H9 (cell line): ENCODE measurements at regions not wholly inside any gene's neighbourhood (a gene's known extent, or its start where the extent isn't known, plus 50 kb on each side); places are given as distances from the start of the nearest gene placed in this dataset.

ENCODE experiments used
- DNase-seq: peaks from one replicate; pipeline ENCODE4 v3.0.0-alpha.2; 2017
- H2AFZ ChIP-seq: one replicate; pipeline ENCODE4 v1.6.1; 2013; ENCODE audit warnings: mild to moderate bottlenecking, low read length, control low read depth, moderate library complexity
- H2AK5ac ChIP-seq: 2 replicates; pipeline ENCODE4 v1.6.1; 2013; ENCODE audit warnings: low read length, control low read depth, mixed read lengths; ENCODE audit not compliant: insufficient read length
- H2BK120ac ChIP-seq: one replicate; pipeline ENCODE4 v1.6.1; 2013; ENCODE audit warnings: low read depth, mild to moderate bottlenecking, low read length, control low read depth, inconsistent platforms; ENCODE audit not compliant: poor library complexity, severe bottlenecking
- H2BK12ac ChIP-seq: 2 replicates; pipeline ENCODE4 v1.6.1; 2013; ENCODE audit warnings: low read length, control low read depth, mixed read lengths, low read depth; ENCODE audit not compliant: insufficient read length
- H2BK15ac ChIP-seq: 2 replicates; pipeline ENCODE4 v1.6.1; 2013; ENCODE audit warnings: low read depth, low read length, control low read depth
- H2BK20ac ChIP-seq: one replicate; pipeline ENCODE4 v1.6.1; 2013; ENCODE audit warnings: low read depth, mild to moderate bottlenecking, low read length, control low read depth, inconsistent platforms; ENCODE audit not compliant: poor library complexity, severe bottlenecking
- H2BK5ac ChIP-seq: 2 replicates; pipeline ENCODE4 v1.6.1; 2013; ENCODE audit warnings: low read length, control low read depth, mixed read lengths; ENCODE audit not compliant: insufficient read length
- H3K14ac ChIP-seq: 2 replicates; pipeline ENCODE4 v1.6.1; 2013; ENCODE audit warnings: low read length, control low read depth; ENCODE audit not compliant: insufficient read depth
- H3K18ac ChIP-seq: 2 replicates; pipeline ENCODE4 v1.6.1; 2013; ENCODE audit warnings: low read depth, mild to moderate bottlenecking, mixed read lengths, low read length, control low read depth; ENCODE audit not compliant: insufficient read length
- H3K23ac ChIP-seq: 2 replicates; pipeline ENCODE4 v1.6.1; 2013; ENCODE audit warnings: low read length, control low read depth, mixed read lengths, low read depth; ENCODE audit not compliant: insufficient read length
- H3K23me2 ChIP-seq: 2 replicates; pipeline ENCODE4 v1.6.1; 2013; ENCODE audit warnings: low read depth, mild to moderate bottlenecking, mixed read lengths, low read length, control low read depth; ENCODE audit not compliant: insufficient read length, poor library complexity, severe bottlenecking
- H3K27ac ChIP-seq: 2 replicates; pipeline ENCODE4 v1.5.1; 2013; ENCODE audit warnings: low read length, control low read depth, mixed read lengths, low read depth; ENCODE audit not compliant: insufficient read length
- H3K27me3 ChIP-seq: 2 replicates; pipeline ENCODE4 v1.6.1; 2013; ENCODE audit warnings: low read length, control low read depth, inconsistent platforms; ENCODE audit not compliant: insufficient read depth
- H3K4ac ChIP-seq: 2 replicates; pipeline ENCODE4 v1.6.1; 2013; ENCODE audit warnings: low read depth, mild to moderate bottlenecking, control low read depth, inconsistent platforms, low read length, moderate library complexity
- H3K4me1 ChIP-seq: 2 replicates; pipeline ENCODE4 v1.6.1; 2013; ENCODE audit warnings: low read length, control low read depth, inconsistent platforms; ENCODE audit not compliant: insufficient read depth
- H3K4me2 ChIP-seq: 2 replicates; pipeline ENCODE4 v1.6.1; 2013; ENCODE audit warnings: low read length, control low read depth, mixed read lengths; ENCODE audit not compliant: insufficient read length, insufficient read depth
- H3K56ac ChIP-seq: 2 replicates; pipeline ENCODE4 v1.6.1; 2013; ENCODE audit warnings: low read depth, mild to moderate bottlenecking, mixed read lengths, low read length, control low read depth; ENCODE audit not compliant: insufficient read length
- H3K79me1 ChIP-seq: 2 replicates; pipeline ENCODE4 v1.6.1; 2013; ENCODE audit warnings: low read depth, mild to moderate bottlenecking, moderate library complexity, low read length, control low read depth, inconsistent platforms; ENCODE audit not compliant: insufficient read depth, poor library complexity, severe bottlenecking
- H3K79me2 ChIP-seq: 2 replicates; pipeline ENCODE4 v1.6.1; 2013; ENCODE audit warnings: low read length, control low read depth, inconsistent platforms; ENCODE audit not compliant: insufficient read depth
- H3K9ac ChIP-seq: 2 replicates; pipeline ENCODE4 v1.6.1; 2013; ENCODE audit warnings: low read length, control low read depth, mixed read lengths; ENCODE audit not compliant: insufficient read length; ENCODE audit errors: extremely low read depth
- H3K9me3 ChIP-seq: one replicate; pipeline ENCODE4 v1.6.1; 2013; ENCODE audit warnings: low read depth, low read length, inconsistent platforms; ENCODE audit not compliant: control insufficient read depth
- H3T11ph ChIP-seq: one replicate; pipeline ENCODE4 v1.6.1; 2013; ENCODE audit warnings: mild to moderate bottlenecking, low read length, control low read depth, inconsistent platforms
- H4K20me1 ChIP-seq: one replicate; pipeline ENCODE4 v1.6.1; 2013; ENCODE audit not compliant: control insufficient read depth, insufficient read length, insufficient read depth
- H4K5ac ChIP-seq: 2 replicates; pipeline ENCODE4 v1.6.1; 2013; ENCODE audit warnings: low read depth, mild to moderate bottlenecking, mixed read lengths, low read length, control low read depth; ENCODE audit not compliant: insufficient read length
- H4K8ac ChIP-seq: replicated peaks from 2 replicates; pipeline ENCODE4 v1.6.1; 2013; ENCODE audit warnings: low read length, control low read depth, mixed read lengths, low read depth; ENCODE audit not compliant: insufficient read length
- H4K91ac ChIP-seq: 2 replicates; pipeline ENCODE4 v1.6.1; 2013; ENCODE audit warnings: low read depth, mild to moderate bottlenecking, moderate library complexity, mixed read lengths, low read length, control low read depth; ENCODE audit not compliant: insufficient read length
- H3K27ac Mint-ChIP-seq, 3 experiments: 2 replicates in 2 of 3; 3 replicates in 1 of 3; pipeline ENCODE4 v1.8.0; 2020 to 2021; ENCODE audit warnings: mixed read lengths in 3 of 3, mild to moderate bottlenecking in 1 of 3, moderate library complexity in 1 of 3
- H3K27me3 Mint-ChIP-seq: 2 replicates; pipeline ENCODE4 v1.8.0; 2021; ENCODE audit warnings: low read depth, mild to moderate bottlenecking, moderate library complexity, mixed read lengths
- H3K36me3 Mint-ChIP-seq, 3 experiments: 2 replicates in 2 of 3; 3 replicates in 1 of 3; pipeline ENCODE4 v1.8.0; 2020 to 2021; ENCODE audit warnings: low read depth in 3 of 3, mixed read lengths in 3 of 3; ENCODE audit not compliant: insufficient read depth in 1 of 3
- H3K4me1 Mint-ChIP-seq, 2 experiments: 2 replicates each; pipeline ENCODE4 v1.8.0; 2020; ENCODE audit warnings: mixed read lengths in 2 of 2
- H3K4me3 Mint-ChIP-seq, 2 experiments: 2 replicates in 1 of 2; 3 replicates in 1 of 2; pipeline ENCODE4 v1.8.0; 2020 to 2021; ENCODE audit warnings: mild to moderate bottlenecking in 2 of 2, mixed read lengths in 2 of 2, moderate library complexity in 1 of 2
- H3K9me3 Mint-ChIP-seq, 2 experiments: 2 replicates in 1 of 2; 3 replicates in 1 of 2; pipeline ENCODE4 v1.8.0; 2020; ENCODE audit warnings: mild to moderate bottlenecking in 2 of 2, mixed read lengths in 2 of 2, moderate library complexity in 1 of 2
- CTCF ChIP-seq: fragments of 200-600 bp; sonication (generic); conservative IDR thresholded peaks from 3 replicates; pipeline ENCODE4 v1.8.0; 2021; ENCODE audit warnings: antibody characterized with exemption, mild to moderate bottlenecking
- WGBS: extraction: QIAGEN DNeasy Blood & Tissue Kit; methylation state at CpG from one replicate; pipeline ENCODE4 v1.1.7; 2013; ENCODE audit warnings: missing lambda C conversion rate, low lambda C conversion rate, mixed read lengths; ENCODE audit not compliant: insufficient read length; ENCODE audit errors: extremely low coverage; 5-methylcytosine and 5-hydroxymethylcytosine counted together

GRCh38 chr2:217614096-217614495, 388.7 kb downstream of the TNS1 start:
- DNase-seq, result no peak

More at GRCh38 chr2:217614096-217614495, 388.7 kb downstream of the TNS1 start:
- no peaks in the 10 kb centered on the region for H3K23me2 ChIP-seq
- H4K8ac ChIP-seq, result no peak overlapping the region
- no peak overlapping the region for H3K9ac ChIP-seq
- no peaks in the 10 kb centered on the region; a peak in 1 of 7 replicates for H3K36me3 Mint-ChIP-seq
- H3K4me2 ChIP-seq, result no peak overlapping the region
- no CpG with 5 or more reads among the region's 4 CpGs for WGBS
- no peak overlapping the region for H3K27ac ChIP-seq
- H4K91ac ChIP-seq, result no peak overlapping the region
- no peaks in the 10 kb centered on the region for H3K4me1 ChIP-seq
- no peak overlapping the region for H4K5ac ChIP-seq
- H2BK5ac ChIP-seq, result no peak overlapping the region
- no peak overlapping the region for H3T11ph ChIP-seq
- no peak overlapping the region for H2AFZ ChIP-seq
- H3K56ac ChIP-seq, result no peak overlapping the region
- H3K79me1 ChIP-seq, result no peaks in the 10 kb centered on the region
- no peak overlapping the region for H3K4me3 Mint-ChIP-seq
- no peaks in the 10 kb centered on the region for H3K27me3 ChIP-seq
- no peaks in the 10 kb centered on the region for H3K79me2 ChIP-seq
- H2BK15ac ChIP-seq, result no peak overlapping the region
- TF ChIP-seq CTCF, result no peak
- no peak overlapping the region for H3K18ac ChIP-seq
- no peak overlapping the region for H3K14ac ChIP-seq
- no peaks in the 10 kb centered on the region for H3K9me3 ChIP-seq
- no peak overlapping the region for H2BK12ac ChIP-seq
- H3K27me3 Mint-ChIP-seq, result peaks cover 3% of the 10 kb centered on the region; the same call in 1 of the 2 replicates
- H4K20me1 ChIP-seq, result no peaks in the 10 kb centered on the region
- no peak overlapping the region for H2BK20ac ChIP-seq
- no peaks in the 10 kb centered on the region for H3K9me3 Mint-ChIP-seq
- H3K4me1 Mint-ChIP-seq, result peaks cover 14 to 25% of the 10 kb centered on the region in 2 experiments
- H3K23ac ChIP-seq, result no peak overlapping the region
- no peak overlapping the region for H3K27ac Mint-ChIP-seq
- H2AK5ac ChIP-seq, result no peak overlapping the region
- H3K4ac ChIP-seq, result no peak overlapping the region
- no peak overlapping the region for H2BK120ac ChIP-seq
